KBM-7 (cell line): ENCODE measurements at regions not wholly inside any gene's neighbourhood (a gene's known extent, or its start where the extent isn't known, plus 50 kb on each side); places are given as distances from the start of the nearest gene placed in this dataset.
"Not testable (repeated sequence)": the region's sequence is repeated elsewhere in the genome, so short reads cannot be mapped to it uniquely, and the experiment has no call there.

Experiments
- DNase-seq: peaks from one replicate; pipeline ENCODE4 v3.0.0-alpha.2; 2015
- in situ Hi-C: fragments of 300-500 bp; cut with MboI; formaldehyde crosslinking; loops from 2 replicates; pipeline ENCODE4 v1.14.3; 2020; ENCODE audit warnings: low sequenced_read_pairs, low pct_unique_long_range_greater_than_20kb, mixed read lengths

DNA sequence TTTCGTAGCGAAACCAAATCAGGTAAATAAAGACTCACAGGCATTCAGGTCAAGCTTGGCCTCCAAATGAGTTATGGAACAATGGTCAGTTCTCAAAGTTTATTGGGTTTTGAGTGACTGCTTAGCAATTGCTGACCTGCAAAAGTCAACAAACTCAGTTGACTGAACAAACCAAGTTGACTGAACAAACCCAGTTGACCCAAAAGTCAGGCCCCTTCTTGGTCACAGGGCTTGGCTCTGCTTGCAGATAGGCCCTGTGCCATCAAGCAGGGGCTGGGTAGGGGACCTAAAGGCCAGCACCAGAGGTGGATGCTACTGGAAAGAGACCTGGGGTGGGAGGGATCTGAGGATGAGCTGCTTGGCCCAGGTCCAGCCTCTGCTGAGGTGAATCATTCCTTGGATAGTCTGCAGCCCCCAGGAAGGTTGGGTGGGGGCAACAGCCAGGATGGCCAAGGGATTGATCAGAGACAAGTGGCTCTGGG is 64.6 kb downstream of the GADD45G start:
- no peak for DNase-seq
- in situ Hi-C loops: no loop called here

DNA sequence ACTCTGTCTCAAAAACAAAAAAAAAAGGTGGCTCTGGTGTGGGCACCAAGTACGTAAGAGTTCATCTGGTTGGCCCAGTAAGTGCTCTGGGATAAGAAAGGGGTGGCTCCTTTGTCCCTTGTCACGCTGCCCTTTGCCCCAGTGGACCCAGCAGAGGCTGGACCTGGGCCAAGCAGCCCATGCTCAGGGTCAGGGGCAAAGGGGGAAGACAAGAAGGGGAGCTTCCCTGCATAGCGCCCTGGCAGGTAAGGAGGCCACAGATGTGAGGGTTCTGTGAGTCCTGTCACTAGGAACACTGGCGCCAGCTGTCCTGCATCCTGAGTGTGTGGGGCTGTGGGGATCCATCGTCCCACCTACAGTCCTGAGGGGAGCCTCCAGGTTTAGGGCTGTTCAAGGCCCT is 65.3 kb downstream of the GADD45G start:
- in situ Hi-C loops: no loop called here
- no peak for DNase-seq

DNA sequence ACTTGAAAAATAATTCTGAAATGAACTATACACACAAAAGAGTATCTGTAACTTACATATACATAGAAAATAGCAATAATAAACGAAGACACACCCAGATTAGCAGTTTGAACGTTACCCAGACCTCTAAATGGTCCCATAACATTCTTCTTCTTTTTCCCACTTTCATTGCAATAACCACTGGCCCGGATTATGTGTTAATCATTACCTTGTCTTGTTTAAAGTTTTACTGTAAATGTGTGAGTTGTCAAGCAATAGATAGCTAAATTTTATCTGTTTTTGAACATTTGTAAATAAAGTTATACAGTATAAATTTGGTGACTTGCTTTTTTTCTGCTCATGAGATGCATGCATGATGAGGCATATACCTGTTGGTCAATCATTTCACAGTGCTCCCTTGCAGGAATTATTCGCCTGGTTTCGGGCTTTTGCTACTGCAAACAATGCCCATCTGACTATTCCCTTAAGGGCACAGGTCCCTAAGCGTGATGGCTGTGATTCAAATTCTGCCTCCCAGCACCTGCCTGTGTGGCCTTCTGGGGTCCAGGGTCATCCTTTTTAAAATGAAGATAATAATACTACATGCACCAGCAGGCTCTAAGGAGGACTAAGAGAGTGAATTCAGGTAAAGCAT is 66.1 kb downstream of the GADD45G start:
- in situ Hi-C loops: no loop called here
- no peak for DNase-seq

DNA sequence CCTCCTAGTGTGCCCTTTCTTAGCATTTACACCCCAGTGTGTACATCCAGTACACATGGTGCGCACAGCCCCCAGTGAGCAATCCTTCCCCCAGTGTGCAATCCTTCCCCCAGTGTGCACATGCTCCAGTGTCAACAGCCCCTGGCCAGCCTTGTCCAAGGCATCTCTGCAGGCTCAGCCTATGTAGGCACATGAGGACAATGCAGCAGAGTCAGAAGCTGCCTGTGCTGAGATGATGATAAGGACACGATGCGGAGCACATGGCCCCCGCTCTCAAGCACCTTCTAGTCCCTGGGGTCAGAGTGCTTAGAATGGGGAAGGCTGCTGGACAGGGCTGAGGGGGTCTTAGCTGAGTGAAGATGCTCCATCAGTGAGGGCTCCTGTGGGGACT is 69.8 kb downstream of the GADD45G start:
- in situ Hi-C loops: no loop called here

DNA sequence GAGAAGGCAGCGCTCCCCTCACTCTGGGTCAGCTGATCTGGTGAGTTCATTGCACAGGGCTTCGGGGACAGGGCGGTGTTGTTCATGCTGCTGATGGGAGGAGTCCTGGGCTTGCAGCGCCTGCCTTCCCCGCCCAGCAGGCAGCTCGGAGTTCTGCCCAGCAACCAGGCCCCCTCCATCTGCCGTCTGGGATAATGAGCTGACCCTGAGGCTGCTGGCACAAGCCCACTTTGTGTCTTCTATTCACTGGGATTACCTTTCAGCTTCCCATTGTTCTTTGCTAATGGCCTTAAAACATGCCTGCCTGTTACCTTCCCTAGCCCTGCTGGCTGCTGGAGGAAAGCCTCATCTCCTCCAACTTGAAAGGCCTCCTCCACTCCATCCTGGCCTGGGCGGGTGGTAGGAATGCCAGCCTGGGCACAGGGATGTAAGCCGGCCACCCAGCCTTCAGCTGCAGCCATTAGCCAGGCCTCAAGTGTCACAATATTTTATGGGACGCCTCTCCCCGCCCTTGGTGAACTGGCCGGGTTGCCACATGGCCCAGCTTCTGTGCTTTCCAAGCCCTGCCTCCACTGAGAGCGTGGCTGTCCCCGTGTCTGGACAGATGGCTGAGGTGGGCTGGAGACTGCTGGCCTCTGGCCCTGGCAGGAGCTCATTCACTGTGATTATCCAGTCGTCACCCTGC is 70.4 kb downstream of the GADD45G start:
- in situ Hi-C loops: no loop called here

More for the DNA sequence above, 69.8 kb downstream of the GADD45G start:
- DNase-seq: no peak

DNA sequence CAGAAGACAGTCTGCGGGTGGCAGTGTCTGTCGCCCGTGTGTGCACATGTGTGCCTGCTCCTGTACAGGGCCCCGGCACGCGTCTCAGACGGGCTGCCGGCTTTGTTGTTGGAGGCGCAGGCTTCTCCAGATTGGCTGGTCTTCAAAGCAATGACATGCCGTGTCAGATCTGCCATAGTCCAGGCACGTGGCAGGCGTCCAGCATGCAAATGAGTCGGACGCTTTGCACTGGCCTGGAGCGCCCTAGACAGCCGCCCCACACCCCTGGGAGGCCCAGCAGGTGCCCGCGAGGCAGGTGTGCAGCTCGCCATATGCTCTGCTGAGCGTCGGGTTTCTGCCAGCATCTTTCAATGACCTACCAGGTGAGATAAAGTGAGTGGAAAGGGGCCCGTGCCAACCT is 71.5 kb downstream of the GADD45G start:
- in situ Hi-C loops: no loop called here
- no peak for DNase-seq

More for the DNA sequence above, 70.4 kb downstream of the GADD45G start:
- DNase-seq: no peak

DNA sequence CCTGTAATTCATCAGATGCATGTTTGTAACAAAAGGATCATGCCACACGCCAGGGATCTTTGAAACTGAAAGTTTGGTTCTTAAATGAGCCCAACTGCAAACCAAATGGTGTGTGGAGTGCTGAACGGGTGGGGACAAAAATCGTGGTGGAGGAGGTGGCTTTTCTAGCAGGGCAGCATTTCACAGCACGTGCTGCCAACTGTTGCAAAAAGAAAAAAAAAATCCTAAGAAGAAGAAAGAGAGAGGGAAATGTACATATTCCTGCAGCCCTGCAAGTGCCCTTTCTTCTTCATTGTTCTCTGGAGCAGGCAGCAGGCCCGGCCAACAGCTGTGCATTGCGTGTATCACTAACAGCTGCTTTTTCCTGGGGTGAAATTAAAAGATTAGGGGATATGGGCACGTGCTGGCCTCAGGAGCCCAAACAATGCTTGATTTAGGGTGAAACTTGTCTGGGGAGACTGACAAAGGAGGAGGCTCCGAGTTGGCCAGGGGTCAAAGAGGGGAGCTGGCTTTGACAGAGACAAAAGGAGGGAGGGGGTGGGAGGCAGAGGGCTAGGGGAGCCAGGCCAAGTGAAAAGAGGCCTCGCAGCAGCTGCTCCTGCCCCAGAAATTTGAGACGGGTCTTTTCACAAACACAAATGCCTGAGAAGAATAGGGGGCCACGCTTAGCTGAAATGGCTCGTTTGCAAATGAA is 73.0 kb downstream of the GADD45G start:
- in situ Hi-C loops: no loop called here
- DNase-seq: no peak

DNA sequence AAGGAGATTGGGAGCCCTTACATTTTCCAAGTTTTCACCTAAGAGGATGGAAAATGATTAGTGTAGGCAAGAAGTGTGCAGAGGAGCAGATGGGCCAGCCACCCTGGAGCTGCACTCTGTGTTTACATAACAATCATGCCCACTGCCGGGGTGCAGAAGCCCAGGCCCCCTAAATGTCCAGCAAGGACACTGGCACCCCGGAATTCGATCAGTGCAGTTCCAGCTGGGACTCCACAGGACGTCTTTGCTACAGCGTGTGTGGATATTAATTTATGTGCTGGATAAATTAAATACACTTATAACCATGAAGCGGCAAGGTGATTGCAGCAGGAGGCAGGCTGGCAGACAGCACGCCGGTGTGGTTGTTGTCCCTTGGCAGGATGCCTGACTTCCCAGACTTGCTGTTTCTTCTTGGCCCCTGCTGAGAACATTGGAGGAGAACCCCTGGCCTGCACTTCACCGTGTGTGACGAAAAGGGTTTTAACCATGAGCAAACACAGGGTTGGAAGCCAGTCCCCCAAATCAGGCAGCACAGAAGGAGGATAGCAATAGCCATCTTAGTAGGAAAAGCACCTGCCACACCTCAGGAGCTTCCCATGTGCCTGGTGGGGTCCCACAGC is 73.7 kb downstream of the GADD45G start:
- DNase-seq: no peak
- in situ Hi-C loops: no loop called here

DNA sequence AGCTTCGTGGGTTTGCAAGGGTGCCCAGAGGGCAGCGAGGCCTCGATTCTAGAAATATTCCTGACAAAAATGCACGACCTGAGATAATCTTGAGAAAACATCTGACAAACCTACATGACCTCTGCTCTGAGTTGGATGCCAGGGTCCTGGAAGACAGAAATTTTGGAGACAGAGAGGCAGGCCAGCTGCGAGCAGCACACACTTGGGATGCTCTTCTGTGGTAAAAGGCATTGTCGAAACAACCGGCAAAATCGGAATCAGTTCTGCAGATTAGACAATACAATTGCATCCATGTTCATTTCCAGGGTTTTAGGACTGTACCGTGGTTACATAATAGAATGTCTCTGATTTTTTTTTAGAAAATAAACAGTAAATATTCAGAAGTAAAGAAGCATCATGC is 74.2 kb downstream of the GADD45G start:
- DNase-seq: no peak
- in situ Hi-C loops: no loop called here

DNA sequence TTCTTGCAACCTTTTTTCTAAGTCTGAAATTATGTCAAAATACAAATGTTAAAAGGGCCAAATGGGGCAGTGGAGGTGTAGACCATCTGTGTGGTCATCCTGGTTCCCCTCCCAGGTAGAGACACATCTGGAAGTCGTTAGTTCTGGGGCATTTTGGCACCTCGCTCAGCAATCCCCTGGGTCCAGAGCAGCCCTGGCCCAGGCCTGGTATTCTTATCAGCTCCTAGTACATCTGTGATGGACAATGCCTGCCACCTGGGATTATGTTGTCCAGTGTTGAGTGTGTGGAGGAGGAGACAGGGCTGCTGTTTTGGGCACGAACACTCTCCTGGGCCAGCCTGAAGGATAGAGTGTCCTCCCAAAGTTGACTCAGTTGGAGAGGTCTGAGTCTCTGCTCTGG is 74.8 kb downstream of the GADD45G start:
- DNase-seq: no peak
- in situ Hi-C loops: no loop called here

DNA sequence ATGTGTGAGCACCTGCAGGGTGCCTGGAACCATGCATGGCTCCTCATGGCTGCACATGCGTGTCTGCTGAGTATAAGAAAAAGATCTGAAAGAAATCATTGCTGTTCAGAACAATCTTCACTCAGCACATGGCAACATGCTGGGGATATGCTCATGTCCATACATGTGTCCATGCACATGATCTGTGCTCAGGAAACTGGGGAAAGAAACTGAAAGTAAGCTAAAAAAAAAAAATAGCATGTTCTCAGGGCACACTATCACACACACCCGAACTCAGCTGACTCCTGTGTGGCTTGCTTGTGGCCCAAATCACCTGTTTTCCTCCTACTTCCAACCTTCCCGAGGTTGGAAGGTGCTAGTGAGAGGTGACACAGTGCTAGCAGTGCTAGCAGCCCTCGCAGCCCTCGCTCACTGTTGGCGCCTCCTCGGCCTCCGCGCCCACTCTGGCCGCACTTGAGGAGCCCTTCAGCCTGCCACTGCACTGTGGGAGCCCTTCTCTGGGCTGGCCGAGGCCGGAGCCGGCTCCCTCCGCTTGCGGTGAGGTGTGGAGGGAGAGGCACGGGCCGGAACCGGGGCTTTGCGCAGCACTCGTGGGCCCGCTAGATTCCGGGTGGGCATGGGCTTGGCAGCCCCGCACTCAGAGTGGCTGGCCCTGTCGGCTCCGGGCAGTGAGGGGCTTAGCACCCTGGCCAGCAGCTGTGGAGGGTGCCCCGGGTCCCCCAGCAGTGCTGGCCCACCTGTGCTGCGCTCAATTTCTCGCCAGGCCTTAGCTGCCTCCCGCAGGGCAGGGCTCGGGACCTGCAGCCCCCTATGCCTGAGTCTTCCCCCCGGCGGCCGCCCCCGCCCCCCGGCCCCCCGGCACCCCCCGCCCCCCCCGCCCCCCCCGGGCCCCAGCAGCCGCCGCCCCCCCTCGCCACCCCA is 76.0 kb downstream of the GADD45G start:
- DNase-seq: no peak
- in situ Hi-C loops: no loop called here

DNA sequence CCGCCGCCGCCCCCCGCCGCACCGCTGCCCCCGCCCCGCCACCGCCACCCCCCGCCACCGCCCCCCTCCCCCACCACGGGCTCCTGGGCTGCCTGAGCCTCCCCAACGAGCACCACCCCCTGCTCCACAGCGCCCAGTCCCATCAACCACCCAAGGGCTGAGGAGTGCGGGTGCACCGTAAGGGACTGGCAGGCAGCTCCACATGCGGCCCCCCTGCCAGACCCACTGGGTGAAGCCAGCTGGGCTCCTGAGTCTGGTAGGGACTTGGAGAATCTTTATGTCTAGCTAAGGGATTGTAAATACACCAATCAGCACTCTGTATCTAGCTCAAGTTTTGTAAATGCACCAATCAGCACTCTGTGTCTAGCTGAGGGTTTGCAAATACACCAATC is 76.7 kb downstream of the GADD45G start:
- DNase-seq: not testable (repeated sequence)

DNA sequence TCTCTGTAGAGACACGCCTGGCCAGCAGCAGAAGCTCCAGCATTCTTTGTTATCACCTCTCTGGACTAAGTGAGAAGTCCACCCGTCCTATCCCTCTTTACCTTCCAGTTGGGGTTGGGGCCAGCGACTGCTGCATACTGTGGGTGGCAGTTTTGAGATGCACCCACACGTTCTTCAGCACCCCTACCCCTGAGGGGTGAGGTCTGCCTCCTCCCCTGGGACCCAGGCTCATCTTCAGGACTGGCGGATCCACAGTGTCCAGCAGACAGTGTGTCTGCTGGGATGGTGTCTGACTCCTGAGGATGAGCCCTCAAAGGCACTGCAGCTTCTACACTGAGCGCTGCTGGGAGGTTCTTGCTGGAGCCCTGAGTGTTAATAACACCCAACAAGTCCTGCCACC is 78.8 kb downstream of the GADD45G start:
- no peak for DNase-seq
- in situ Hi-C loops: no loop called here

More for the DNA sequence above, 76.7 kb downstream of the GADD45G start:
- in situ Hi-C loops: not testable (repeated sequence)

DNA sequence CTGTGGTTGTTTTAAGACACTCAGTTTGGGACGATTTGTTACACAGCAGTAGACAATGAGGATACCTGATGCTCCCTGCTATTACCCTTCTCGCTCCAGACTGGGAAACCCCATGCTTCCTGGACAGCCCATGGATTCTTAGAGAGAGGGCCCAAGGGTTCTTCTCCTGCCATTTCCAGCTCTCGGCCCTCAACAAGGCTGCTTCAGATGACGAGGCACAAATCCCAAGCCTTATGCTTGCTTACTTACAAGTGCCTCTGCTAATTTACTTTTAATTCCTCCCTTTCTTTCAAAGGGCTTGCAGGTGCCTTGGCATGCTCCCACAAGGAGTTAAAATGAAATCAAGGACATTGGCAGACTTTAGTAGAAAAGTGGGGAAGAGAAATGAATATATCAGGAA is 79.4 kb downstream of the GADD45G start:
- DNase-seq: no peak
- in situ Hi-C loops: no loop called here

DNA sequence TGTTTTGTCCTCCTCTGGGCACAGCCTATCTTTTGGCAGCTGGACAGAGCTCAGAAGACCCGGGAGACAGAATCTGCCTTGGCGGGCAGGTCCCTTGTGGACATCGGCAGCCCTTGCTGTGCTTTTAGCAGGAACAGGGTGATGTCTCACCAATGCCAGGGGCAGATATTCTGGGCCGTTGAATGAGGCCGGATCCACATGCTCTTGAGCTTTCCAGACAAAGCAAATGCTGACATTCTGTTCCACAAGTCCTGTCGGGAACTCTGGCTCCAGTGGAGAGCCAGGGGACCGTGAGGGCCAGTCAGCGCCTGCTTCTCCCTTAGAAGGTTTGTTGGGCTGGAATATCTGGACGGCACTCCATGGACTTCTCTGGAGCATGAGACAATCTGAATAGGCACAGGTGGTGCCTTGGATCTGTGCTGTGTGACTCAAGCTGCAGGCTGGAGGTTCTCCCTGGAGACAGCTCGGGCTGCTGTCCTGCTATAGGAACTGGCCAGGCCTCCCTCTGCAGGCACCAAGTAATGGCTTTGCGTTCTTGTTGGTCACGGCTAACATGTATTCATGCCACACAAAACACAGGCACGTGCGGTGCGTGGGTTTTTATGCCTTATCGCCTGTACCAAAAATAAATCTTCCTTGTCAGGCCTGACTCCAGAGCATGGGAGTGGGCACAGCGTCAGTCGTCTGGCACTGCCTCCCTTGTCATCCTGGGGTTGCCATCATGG is 80.3 kb downstream of the GADD45G start:
- DNase-seq: no peak
- in situ Hi-C loops: no loop called here

DNA sequence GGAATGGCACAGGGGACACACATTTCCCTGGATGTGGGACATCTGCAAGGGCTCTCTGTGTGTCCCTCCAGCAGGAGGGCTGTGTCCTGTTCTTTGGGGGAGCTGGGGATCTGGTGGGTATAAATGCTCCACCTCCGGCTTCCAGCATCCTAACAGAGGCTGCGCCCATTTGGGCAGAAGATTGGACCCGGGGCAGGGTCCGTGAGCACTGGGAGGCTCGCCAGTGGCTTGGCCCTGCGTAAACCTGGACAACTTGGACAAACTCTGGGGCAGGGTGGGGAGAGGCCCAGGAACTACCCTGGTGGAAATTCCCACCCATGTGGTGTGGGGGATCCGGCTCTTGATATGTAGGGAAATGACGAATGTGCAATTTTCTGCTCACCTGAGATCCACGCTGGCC is 80.9 kb downstream of the GADD45G start:
- in situ Hi-C loops: no loop called here
- DNase-seq: no peak

DNA sequence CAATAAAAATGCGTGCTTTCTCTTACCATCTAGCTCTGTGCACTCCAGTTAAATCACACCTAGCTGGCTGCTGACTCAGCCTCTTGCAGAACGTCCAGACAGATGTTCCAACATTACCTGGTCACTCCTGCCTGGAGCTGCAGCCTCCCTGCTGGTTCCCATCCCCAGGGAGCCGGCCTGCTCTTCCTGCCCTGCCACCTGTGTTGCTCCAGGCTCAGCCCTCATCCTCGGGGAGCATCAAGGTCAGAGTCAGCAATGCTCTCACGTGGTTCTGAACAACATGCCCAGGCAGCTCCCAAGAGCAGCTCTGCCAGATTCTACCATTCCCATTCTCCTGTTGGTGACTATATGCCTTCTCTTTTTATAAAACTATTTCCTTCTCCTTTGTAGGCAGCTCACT is 81.3 kb downstream of the GADD45G start:
- no peak for DNase-seq
- in situ Hi-C loops: no loop called here

DNA sequence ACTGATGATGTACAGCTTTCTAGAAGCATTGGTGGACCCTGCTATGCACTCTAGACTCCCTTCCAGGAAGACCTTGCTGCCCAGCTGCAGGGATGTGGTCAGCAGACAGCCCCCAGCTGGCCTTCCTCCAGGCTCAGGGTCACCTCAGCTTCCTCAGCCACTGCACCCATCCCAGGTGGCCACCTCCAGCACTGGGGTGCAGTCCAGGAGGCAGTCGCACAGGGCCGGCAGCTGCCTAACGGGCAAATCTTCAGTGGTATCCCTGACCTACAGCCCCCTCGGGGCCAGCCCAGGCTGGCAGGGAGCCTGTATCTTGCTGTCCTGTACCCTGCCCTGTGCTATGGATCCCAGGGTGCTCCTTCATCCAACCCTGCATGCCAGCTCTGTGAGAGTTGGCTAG is 81.8 kb downstream of the GADD45G start:
- no peak for DNase-seq
- in situ Hi-C loops: no loop called here
